ENCODE measurements at regions not wholly inside any gene's neighbourhood (a gene's known extent, or its start where the extent isn't known, plus 50 kb on each side); places are given as distances from the start of the nearest gene placed in this dataset.

DNA sequence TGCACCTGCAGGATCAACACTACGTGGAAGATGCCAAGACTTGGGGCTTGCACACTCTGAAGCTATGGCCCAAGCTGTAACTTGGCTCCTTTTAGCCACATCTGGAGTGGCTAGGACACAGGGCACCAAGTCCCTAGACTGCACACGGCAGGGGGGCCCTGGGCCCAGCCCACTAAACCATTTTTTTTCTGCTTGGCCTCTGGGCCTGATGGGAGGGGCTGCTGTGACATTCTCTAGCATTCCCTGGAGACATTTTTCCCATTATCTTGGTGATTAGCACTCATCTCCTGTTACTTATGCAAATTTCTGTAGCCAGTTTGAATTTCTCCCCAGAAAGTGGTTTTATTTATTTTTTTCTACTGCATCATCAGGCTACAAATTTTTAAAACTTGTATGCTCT is 1080.7 kb downstream of the LRFN5 start:
- no peak for DNase-seq

GRCh38 chr14:42683707-42684106 is 1077.0 kb downstream of the LRFN5 start:
- no peak for DNase-seq

- DNase-seq, result no peak
Measured at GRCh38 chr14:42676636-42677035, 1070.0 kb downstream of the LRFN5 start.

GRCh38 chr14:42673963-42674362 is 1067.3 kb downstream of the LRFN5 start:
- DNase-seq, result no peak

DNA sequence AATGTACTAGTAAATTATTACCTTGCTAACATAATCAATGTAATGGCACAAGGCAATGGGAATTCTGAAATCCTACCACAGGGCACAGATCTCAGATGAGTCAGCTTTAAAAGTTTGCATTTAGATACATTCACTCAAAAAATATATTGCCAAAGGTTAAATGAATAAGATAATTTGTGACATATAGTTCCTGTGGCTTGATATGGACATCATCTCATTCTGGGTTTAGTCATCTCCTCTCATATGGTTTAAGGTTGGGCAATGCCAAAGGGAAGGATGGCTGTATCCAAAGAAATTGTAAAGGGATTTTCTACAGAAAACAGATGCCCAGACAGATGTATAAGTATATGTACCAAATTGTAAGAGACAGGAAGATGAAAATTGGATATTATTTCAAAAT is 1065.0 kb downstream of the LRFN5 start:
- DNase-seq, result no peak

- DNase-seq, result no peak
Measured at GRCh38 chr14:42665083-42665482, 1058.4 kb downstream of the LRFN5 start.

- DNase-seq, result no peak
Measured at GRCh38 chr14:42664190-42664589, 1057.5 kb downstream of the LRFN5 start.

DNA sequence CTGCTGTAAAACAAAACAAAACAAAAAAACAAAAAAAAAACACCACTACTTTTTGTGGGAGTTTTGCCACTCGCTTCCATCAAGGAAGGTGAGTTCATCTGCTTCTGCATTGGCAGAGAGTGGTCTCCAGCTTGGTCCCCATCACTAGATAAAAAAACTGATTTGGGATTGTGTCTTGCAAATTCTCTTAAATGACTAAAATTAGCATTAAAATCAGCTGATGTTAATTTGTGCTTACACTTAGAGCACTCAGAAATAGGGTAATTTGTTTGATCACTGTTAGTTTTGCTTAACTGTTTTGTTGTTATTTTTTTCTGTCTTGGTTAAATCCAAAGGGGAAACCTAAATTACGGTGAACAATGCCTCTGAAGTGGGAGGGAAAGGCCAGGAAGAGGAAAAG is 1048.0 kb downstream of the LRFN5 start:
- no peak for DNase-seq

DNA sequence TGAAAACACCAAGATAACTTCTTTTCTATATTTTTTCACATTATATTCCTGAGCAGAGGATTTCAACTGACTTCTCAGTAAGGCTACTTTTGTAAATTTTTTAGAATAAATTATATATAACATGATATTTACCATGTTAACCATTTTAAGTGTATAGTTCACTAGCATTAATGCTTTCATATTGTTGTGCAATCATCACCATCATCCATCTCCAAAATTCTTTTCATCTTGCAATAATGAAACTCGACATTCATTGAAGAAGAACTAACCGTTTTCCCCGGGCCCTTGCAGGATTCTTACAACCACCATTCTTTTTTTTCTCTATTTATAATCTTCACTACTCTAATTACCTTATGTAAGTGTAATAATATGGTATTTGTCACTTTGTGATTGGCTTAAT is 1036.1 kb downstream of the LRFN5 start:
- no peak for DNase-seq

DNA sequence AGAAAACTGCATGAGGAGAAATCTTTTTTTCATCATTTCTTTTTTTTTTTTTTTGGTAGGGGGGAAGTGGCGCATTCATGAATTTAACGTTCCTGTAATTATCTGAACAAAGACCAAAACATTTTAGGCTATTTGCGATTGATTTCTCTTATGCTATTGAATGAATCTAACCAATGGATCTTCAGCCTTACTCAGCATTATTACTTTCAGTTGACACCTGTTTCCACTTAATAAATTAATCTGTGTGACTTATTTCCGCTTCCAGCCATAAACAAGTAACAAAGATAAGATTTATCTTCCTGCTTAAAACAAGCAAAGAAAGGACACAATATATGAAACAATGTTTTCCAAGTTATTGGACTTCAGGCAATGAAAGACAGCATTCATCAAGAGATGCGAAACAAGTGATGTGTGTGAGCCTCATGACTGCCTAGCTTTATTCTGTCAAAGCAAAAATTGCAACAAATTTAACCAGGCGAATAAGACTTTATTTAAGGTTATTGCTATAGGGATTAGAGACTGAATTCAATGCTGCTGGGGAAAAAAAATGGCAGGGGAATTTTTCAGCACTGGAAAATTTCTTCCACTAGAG is 1026.9 kb downstream of the LRFN5 start:
- DNase-seq, result no peak

GRCh38 chr14:42629553-42629952 is 1022.9 kb downstream of the LRFN5 start:
- no peak for DNase-seq

GRCh38 chr14:42628602-42629001 is 1021.9 kb downstream of the LRFN5 start:
- DNase-seq, result no peak

DNA sequence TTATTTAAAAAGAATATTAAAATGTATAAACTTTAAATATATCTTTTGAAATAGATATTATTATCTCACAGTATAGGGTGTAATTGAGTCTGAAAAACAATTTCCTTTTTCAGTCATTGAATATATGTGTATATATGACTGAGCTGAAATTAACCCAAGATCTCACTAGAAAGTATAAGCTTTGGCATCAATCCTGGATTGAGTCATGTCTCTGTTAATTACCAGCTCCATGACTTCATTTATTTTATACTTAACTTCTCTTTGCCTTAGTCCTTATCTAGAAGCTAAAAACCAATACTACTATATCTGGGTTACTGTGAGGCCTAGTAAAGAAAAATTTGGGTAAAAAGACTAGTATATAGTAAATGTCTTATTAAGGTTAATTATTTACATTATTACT is 1020.3 kb downstream of the LRFN5 start:
- no peak for DNase-seq

GRCh38 chr14:42624980-42625761 is 1018.5 kb downstream of the LRFN5 start:
- no peak for DNase-seq

DNA sequence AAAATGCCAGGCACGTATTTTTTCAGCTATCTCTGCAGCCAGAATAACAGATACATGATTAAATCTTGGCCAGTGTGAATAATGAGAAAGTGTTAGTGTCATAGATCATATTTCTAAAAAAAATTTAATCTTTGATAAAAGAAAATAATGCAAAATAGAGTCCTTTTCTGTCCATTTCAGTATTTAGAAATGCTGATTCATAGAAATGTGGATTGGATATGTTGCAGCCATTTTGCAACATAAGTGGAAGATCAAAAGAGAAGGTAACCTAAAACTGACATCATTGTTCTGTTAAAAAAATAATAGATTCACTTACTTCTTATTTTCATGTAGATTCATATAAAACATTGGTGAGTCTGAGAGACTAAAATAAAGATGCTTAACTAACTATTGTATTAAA is 1010.3 kb downstream of the LRFN5 start:
- DNase-seq, result no peak

GRCh38 chr14:42606839-42607238 is 1000.2 kb downstream of the LRFN5 start:
- no peak for DNase-seq

DNA sequence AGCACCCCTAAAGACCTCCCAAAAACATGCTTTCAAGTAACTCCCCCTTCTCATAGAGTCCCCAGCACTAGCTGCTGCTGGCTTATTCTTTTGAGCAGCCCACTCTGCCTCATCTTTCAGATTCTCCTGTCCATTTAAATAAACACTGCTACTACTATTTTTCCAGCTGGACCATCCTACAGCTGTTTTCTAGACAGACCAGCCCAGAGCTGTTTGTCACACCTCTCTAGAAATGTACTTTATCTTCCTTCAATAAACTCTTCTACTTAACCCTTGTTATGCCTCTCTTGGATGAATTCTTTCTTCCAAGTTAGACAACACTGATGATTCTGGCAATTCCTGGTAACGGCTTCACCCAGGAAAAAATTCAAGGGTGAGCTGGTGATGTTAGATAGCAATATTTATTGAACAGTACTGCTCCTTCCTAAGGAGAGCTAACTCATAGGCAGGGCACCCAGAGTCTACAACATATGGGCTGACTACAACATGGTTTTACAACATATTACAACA is 995.7 kb downstream of the LRFN5 start:
- DNase-seq, result no peak

GRCh38 chr14:42572032-42572431 is 965.4 kb downstream of the LRFN5 start:
- DNase-seq, result no peak

DNA sequence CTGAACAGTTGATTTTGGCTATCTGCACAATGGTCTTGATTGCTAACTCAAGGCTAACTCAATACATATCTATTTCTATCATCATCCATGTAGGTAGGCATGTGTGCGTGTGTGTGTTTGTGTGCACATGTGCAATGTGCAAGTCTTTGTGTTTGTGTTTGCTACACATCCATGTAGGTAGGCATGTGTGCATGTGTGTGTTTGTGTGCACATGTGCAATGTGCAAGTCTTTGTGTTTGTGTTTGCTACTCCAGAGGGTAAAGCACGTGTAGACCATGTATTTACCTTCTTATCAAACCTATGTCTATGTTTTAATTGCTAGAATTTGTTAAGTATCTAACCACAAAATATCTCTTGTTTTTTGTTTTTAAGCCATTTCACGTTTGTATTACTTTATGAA is 962.6 kb downstream of the LRFN5 start:
- DNase-seq, result no peak

GRCh38 chr14:42565556-42565955 is 958.9 kb downstream of the LRFN5 start:
- no peak for DNase-seq

DNA sequence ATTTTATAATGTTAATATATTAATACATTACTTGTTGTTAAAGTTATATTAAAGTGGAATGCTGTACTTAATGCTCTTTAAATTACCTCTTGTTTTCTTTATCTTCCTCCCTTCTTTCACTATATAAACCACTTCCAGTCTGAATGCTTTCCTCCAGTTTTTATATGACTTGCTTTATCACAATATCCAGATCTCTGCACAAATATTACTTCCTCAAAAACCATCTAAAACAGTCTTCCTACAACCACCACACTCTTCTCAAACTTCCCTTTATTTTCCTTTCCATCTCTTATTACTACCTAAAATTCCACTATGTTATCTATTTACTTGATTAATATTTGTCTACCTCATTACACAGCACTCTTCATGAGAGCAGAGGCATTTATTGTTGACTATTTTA is 956.6 kb downstream of the LRFN5 start:
- no peak for DNase-seq

DNA sequence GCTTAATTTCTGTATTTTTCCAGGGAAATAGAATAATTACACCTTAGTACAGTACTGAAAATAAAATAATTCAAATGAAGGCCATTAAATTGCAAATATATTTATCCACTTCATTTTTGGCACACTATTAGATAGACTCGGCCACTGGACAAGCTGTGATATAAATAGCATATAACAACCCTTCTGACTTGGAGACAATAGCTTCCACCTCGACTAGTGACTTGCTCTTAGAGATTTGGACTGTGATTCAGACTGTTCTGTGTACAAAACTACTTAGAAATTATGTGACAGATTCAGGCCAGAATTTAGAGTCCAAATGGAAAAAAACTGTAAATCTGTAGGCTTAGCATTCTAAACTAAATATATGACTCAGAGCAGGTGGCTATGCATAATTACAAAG is 949.9 kb downstream of the LRFN5 start:
- no peak for DNase-seq

- DNase-seq, result no peak
Measured at GRCh38 chr14:42555365-42555764, 948.7 kb downstream of the LRFN5 start.

DNA sequence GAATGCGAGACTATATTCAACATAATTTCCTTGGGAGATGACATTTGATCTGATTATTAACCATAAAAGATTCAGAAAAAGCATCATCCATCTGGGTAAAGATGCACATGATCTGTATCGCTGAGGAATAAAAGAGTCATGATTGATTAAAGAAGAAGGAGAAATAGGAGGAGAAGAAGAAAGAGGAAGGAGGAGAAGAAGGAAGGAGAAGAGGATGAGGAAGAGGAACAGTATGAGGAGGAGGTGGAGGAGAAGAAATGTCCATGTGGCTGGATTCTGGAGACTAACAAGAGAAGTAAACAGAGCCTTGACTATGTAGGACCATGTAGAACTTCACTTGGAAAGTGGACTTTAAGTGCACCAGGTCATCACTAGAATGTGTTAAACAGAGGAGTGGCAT is 947.4 kb downstream of the LRFN5 start:
- no peak for DNase-seq

GRCh38 chr14:42550310-42550709 is 943.6 kb downstream of the LRFN5 start:
- DNase-seq, result no peak

Measured in islet precursor cell (in vitro differentiated cells).